GM18868 (cell line): ENCODE measurements at regions not wholly inside any gene's neighbourhood (a gene's known extent, or its start where the extent isn't known, plus 50 kb on each side); places are given as distances from the start of the nearest gene placed in this dataset.

Experiments
- ATAC-seq: cut with Tn5 transposase; IDR thresholded peaks from one replicate; pipeline ENCODE4 v1.9.1; 2021; ENCODE audit warnings: mild to moderate bottlenecking, moderate library complexity; ENCODE audit not compliant: unreplicated experiment

DNA sequence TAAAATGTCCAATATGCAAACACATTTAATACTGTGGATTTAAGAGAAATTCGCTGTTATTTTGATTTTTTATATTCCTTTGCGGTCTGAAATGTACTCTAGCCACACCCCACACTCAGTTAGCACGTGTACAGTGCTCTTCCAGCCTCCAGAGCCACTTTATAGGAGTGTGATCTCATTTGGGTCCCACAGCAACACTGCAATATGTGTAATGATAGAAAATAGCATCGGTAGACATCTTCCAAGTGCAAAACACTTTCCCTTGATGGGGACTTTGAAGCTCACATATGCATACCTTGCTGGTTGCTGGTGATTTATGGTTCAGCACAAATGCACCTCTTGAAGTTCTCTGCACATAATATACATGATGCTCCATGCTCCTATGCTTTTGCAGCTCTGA, 148.3 kb downstream of the GAS1 start:
- ATAC-seq, result no peak

DNA sequence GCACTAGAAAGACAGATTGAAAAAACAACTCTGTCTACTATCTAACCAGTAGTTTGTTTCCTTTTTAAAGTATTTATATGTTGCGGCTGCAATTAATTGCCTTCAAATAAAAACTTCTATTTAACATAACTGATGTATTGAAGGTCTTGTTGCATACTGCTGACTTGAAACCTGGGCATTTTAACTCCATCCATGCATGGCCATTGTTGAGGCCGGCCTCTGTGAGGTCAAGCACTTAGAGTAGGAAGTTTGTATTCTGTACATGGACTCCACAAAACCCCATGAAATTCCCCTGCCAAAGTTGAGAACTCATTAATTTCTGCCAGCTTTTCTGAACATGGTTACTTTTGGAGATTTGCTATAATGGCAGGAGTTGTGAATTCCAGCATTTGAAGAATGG, 150.6 kb downstream of the GAS1 start:
- no peak for ATAC-seq

DNA sequence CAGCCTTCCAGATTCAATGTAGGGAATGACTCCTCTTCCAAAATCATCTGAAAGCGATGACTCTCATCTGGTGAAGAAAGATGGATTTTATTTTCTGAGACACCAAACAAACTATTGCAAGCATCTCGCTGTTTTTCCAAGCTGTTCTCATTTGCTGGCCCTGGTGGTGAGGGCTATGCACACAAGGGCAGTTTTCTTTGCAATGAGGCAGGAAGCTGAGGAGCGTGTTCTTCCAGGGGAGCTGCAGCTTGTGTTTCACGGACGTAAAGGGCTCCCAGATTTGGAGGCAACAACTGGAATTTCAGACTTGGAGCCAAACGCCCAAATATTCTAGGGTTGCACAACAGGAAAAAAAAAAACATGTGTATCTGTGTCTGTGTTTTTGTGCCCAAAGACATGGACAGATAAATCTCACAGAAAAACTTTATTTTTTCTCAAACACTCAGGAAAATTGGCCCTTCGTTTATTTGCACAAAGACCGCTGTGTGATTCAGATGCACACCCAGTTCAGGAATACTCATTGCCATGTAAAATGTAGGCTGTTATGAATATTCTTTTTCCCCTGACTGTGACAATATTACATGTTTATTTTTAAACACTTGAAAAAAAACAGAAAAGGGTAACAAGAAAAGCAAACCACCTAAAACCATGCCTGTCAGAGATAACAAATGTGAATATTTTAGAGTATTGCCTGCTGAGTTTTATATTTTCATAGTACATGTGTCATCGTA, 151.3 kb downstream of the GAS1 start:
- no peak for ATAC-seq

DNA sequence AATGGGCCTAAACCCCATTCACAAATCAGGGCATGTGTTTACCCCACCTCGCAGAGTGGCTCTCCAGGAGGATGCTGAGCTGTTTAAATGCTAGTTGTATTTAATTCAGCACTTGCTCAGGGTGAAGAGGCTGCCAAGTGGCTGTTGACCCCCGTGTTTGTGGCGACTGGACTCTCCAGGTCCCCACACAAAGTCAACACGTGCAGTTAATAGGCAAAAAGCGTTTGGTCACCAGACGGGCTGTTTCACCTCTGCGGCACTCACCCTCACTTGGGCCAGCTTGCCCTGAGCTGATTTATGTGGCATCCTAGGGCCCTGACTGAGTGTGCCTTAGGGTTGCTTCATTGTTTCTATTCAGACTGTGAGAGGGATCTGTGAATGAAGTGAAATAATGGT, 152.3 kb downstream of the GAS1 start:
- ATAC-seq, result no peak

DNA sequence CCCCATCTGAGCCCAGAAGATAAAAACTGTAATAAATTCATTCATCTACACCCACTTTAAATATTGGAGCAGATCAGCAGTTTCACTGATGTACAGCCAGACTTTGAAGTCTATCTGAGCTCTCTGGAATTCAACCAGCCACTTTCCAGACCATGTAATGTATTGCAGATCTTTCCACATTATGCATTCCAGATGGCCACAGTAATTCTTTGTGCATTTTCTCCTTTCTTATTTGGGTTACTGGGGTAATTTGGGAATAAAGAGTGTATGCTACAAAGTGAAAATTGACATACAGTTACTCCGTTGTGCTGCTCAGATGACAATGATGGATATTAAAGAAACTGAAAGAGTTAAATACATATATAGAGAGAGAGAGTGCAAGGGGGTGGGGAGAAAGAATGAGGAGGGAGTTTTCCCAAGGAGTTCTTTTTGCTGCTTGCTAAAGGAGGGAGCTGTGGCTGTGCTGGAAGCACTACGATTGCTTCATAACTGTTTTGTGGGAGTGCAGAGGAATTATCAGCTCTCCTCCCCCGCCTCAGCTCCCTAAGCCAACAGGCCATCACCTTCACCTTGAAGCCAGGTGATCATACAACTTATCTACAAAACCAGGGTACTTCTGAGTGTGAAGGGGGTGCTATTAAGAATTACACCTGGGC, 152.8 kb downstream of the GAS1 start:
- no peak for ATAC-seq

DNA sequence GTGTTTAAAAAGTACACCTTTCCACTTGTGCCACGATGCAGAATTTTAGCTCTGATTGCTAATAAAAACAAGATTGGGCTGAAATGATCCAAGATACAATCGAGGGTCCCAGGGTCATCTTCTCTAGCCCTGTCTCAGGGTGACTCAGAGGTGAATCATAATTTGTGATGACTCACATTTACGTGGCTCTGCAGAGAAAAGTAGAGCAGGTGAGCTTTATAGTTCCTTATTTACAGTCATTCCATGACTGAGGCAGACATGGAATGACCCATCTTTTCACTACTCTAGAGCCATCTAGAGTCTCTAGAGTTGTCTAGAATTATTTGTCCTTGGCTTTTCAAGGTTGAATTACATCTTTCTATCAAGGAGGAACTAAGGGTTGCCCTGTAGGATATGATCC, 155.2 kb downstream of the GAS1 start:
- ATAC-seq, result no peak

DNA sequence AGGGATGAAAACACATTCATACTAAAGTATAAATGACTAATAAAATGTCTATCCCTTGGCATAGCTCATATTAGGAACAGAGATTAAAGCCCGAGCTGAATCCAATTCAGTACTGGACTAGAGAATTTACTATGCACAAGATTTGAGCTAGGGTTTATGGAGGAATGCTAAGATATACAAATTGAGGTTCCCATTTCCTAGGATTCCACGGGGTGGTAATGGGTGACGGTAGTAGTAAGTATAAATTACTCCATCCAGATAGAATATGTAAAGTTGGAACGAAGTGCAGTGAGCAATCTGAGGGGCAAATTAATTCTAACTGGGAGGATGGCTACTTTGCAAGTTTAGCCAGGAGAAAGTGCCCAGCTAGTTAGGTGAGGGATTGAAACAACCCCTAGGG, 156.5 kb downstream of the GAS1 start:
- ATAC-seq, result no peak

DNA sequence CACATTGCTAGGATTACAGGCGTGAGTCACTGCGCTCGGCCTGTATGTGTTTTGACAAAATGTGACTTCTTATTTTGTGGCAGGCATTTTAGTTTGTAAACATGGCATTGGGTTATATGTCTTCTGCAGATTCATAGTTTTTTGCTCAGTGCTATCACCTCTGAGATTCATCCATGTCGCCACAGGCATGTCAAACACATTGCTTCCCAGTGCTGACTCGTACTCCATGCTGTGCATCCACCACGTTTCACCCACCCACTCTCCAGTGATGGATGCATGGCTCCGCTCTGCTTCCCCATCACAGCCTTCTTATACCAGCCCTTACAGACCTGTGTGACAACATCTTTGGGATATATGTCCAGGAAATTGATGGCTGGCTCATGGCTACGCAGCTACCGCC, 158.8 kb downstream of the GAS1 start:
- no peak for ATAC-seq

DNA sequence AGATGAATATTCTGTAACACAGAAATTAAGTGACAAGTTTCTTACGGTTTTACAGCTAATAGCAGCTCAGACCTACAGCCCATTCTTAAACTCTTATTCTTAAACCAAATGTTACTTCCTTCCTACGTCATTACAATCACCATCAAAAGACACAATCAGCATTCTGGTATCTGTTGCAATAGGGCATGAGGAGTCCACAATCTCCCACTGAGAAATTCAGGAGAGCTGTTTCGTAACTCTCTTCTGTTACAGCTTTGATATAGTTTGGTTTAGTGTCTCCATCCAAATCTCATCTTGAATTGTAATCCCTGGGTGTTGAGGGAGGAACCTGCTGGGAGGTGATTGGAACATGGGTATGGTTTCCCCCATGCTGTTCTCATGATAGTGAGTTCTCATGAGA, 163.4 kb downstream of the GAS1 start:
- no peak for ATAC-seq

DNA sequence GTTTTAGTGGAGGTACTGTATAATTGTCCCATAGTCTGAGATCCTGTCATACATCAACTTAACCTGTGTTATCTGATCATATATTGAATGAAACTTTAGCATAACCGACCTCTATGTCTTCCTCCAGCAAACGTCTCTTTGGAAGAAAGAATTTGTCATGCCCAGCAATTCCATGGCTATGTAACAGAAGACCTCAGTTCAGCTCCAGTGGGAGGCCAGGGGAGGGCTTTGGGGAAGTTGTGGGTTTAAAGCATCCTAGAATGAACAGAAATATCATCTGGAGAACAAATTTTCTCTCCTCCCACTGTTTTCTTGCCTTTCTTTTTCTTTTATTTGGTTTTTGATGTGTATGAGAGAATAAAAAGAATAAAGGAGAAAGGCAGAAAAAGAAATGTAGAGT, 164.5 kb downstream of the GAS1 start:
- ATAC-seq, result no peak

DNA sequence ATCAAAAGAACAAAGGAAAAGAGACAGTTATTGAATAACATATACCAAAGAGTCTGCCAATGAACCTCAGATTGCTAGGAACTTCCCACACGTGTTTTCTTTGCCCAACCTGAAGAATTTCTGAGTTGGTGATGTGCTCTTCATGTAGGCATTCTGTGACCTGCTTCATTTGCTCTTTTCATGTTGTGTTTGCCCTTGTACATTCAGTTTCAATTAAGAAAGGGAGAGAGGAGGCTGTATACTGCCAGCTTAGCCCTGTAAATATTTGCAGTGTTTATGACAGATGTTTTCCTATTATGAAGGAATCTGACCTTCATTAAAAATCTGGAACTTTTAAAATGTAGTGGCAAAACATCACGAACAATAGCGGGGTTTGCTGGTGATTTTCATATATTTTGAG, 168.5 kb downstream of the GAS1 start:
- no peak for ATAC-seq

DNA sequence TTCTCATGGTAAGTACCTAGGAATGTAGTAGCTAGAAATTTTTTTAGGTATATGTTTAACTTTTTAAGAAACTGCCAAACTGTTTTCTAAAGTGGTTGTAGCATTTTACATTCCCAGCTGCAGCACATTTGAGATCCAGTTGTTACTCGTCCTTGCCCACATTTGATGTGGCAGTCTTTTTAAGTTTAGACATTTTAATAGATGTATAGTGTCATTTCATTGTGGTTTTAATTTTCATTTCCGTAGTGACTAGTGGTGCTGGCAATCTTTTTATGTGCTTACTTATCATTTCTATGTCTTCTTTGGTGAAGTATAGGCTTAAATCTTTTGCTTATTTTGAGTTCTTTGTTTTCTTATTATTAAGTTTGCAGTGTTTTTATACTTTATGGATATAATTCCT, 171.6 kb downstream of the GAS1 start:
- no peak for ATAC-seq

DNA sequence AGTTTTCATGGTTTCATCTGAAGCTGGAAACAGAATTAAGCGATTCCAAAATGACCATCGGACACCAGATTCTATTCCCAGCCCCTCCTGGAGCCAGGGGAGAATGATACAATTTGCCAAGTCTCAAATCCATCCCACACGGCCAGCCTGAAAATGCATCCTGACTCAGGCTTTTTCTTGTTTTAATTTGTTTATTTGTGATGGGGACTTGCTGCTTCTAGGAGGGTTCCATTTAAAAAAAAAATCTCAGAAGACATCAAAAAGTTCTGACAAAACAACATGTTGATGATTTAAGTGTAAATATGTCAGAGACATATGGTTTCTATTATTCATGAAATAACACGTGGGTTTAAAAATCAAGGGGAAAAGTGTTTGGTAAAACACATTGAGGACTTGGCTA, 173.2 kb downstream of the GAS1 start:
- ATAC-seq, result no peak

DNA sequence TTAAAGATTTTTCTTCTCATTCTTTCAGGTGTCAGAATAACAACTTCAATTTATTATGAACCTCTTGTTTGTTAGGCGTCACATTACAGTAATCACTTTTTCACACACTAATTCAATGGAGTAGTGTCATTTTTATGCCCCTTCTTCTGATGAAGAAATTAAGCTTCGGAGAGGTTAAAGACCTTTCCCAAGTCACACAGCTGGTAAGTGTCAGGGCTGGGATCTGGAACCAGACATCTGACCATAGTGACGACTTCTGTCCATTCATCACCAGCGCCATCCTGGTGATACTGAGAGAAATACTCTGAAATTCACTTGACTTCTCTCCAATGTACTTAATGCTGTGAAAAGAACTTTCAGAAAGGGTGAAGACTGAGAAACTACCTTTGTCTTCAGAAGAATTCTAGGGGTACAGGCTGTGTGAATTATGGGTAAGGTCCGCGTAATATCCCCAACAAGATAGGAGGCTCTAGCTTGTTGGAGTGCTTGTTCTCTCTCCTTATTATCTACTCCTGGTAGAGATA, 173.8 kb downstream of the GAS1 start:
- ATAC-seq, result no peak

DNA sequence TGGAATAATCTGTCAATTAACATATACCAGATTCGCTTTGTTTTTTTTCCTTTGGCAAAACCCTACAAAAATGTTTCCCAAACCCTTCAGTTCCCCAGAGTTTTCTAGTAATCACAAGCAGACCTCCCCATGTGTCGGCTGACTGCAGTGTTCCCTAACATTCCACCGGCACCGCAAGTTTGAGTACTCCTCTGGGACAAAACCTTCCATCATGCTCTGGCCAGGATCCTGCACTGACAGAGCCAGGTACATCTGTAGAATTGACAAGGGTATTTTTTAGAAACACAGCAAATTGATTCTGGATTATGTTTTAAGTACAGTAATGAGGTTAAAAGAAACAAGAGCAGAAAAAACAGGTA, 174.7 kb downstream of the GAS1 start:
- no peak for ATAC-seq

DNA sequence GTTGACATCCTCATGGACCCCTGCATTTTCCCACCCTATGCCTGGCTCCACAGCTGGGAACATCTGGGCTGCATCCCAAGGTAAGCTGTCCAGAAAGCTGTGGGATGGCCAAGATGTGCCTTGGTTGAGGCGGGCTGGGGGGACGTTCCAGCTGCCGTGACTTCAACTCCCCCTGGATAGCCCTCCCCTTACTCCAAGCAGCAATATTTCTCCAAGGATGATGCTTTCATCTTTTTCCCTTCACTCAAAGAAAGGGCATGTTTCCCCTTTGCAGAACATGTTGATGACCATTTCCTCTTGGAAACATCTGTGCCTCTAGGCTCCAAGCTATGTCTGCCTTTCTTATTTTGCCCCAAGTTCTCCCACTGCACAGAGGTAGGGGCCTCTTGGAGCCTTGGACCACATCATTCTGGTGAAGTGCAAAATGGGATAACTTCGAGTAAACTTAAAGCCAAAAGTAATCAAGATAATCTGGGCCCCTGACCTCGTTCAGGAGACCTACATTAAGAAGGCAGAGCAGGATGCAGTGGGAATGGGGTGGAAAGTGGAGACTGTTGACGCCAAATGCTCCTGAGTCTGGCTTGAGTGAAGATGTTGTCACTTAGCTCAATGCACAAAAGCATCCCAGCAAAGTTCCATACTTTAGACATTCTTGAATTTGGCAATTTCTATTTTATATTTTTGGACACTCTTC, 175.2 kb downstream of the GAS1 start:
- ATAC-seq, result no peak

DNA sequence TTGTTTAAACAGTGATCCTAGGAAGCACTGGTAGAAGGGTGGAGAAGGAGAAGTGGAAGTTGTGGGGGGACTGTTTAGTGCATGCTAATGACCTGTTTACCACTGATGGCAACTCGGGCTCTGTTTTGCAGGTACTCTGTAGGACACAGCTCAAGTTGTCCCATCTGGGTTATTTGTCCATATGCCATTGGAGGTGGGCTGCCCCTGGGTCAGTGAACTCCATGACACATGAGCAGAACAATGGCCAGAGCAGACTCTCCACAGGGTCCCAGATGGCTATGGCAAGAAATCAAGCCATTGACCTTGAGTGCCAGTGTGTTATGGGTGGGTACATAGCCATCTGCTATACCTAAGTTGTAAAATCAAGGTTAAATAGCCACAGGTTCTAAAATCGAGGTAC, 175.9 kb downstream of the GAS1 start:
- no peak for ATAC-seq

DNA sequence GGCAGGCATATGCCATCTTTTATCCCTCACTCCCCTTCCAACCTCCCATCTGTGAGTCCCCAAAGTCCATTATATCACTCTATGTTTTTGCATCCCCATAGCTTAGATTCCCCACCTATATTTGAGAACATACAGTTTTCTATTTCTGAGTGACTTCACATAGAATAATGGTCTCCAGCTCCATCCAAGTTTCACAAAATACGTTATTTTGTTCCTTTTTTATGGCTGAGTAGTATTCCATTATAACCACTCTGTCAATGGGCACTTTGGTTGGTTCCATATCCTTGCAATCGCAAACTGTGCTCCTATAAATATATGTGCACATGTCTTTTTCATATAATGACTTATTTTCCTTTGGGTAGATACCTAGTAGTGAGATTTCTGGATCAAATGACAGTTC, 178.6 kb downstream of the GAS1 start:
- no peak for ATAC-seq

DNA sequence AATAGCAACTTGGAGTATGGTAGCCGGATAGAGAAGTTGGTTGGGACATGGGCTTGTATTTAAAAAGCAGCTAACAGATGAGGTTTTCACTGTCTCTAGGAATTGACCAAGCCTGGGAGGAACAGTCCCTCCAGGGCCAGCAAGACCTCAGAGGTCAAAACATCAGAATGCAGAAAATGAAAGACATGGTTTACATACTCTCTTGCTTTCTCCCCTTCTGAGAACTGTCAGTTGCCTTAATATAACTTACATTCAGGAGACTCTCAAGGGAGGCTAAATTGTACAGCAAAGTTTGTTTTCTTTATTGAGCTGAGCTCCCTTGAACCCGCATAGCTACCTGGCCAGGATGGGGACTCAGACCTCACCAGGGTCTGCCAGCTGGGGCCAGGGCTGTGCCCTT, 179.3 kb downstream of the GAS1 start:
- ATAC-seq, result no peak

DNA sequence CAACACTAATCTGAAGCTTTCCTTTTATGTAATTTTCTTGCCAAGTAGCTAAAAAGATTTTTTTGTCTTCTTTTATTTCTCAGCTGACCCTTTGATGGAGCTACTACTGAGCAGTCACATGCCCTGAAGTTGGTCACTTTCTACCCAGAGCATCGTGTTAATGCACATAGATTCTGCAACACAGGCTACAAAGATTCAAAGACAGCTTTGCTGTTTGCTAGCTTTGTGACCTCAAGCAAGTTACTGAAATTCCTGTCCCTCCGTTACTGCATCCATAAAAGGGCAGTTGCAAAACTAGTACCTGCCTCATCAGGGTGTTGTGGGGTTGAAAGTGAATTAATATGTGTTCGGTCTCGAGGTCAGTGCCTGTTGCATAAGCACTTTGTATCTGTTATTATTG, 179.9 kb downstream of the GAS1 start:
- ATAC-seq, result no peak

DNA sequence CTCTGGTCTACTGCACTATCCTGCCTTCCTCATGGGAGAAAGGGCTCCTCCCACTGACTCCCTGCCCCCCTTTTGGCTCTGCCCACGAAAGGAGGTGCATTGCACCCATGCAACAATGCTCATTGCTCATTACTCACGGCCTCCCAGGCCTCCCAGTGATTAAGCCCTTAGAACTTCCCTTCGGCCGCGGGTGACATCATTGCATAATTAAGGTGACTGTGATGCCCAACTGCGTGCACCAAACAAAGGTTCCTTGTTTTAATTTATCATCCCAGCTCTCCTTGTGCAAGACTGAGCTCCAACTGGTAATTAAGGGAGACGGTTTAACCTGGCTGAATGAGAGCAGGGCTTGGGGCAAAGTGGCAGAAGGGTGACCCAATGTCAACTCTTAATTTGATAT, 180.4 kb downstream of the GAS1 start:
- ATAC-seq, result no peak

DNA sequence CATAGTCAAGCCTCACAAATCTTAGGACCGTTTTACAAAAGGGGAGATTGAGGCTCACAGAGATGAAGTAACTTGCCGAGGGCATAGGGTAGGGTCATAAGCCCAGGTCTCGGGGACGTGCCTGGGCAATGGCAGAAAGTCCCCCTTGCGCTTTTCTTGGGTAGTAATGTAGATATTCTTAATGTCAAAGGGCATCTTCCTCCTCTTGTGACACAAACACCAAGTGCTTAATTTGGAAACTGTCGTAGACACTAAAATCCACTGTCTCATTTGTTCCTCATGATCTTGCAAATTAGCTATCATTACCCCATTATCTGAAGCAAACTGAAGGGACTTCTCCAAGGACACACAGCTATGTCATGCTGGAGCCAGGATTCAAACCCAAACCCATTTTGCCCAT, 180.8 kb downstream of the GAS1 start:
- no peak for ATAC-seq
